Neutrophil (primary cell): ENCODE measurements at regions not wholly inside any gene's neighbourhood (a gene's known extent, or its start where the extent isn't known, plus 50 kb on each side); places are given as distances from the start of the nearest gene placed in this dataset.
"Not testable (repeated sequence)": the region's sequence is repeated elsewhere in the genome, so short reads cannot be mapped to it uniquely, and the experiment has no call there.

Experiments used
- H3K27ac ChIP-seq: fragments of 200-600 bp; sonication (generic); 2 replicates; pipeline ENCODE4 v1.5.1; 2016; ENCODE audit warnings: mild to moderate bottlenecking, moderate library complexity
- H3K27me3 ChIP-seq: fragments of 200-600 bp; sonication (generic); 2 replicates; pipeline ENCODE4 v1.6.0; 2016; ENCODE audit warnings: mild to moderate bottlenecking
- H3K36me3 ChIP-seq: fragments of 200-600 bp; sonication (generic); 2 replicates; pipeline ENCODE4 v1.5.1; 2017
- H3K4me1 ChIP-seq, 2 experiments: fragments of 200-600 bp in 1 of 2; sonication (generic) in 1 of 2; 1 replicate in 1 of 2; 2 replicates in 1 of 2; pipeline versions ENCODE4 v1.5.1 to v1.6.1; 2013 to 2016; ENCODE audit warnings: low read depth in 1 of 2, low read length in 1 of 2, mild to moderate bottlenecking in 1 of 2, moderate library complexity in 1 of 2; ENCODE audit not compliant: control insufficient read depth in 1 of 2, insufficient read depth in 1 of 2
- H3K4me3 ChIP-seq, 2 experiments: fragments of 200-600 bp in 1 of 2; sonication (generic) in 1 of 2; 1 replicate in 1 of 2; 2 replicates in 1 of 2; pipeline ENCODE4 v1.5.1; 2013 to 2016; ENCODE audit warnings: low read depth in 1 of 2, low read length in 1 of 2, mild to moderate bottlenecking in 1 of 2, moderate library complexity in 1 of 2
- H3K9me3 ChIP-seq: fragments of 200-600 bp; sonication (generic); 2 replicates; pipeline ENCODE4 v1.5.1; 2016
- TF ChIP-seq, protein P1 (sequence below): fragments of 200-600 bp; sonication (generic); IDR thresholded peaks from 2 replicates; pipeline ENCODE4 v1.5.1; 2016; ENCODE audit warnings: antibody characterized with exemption

DNA sequence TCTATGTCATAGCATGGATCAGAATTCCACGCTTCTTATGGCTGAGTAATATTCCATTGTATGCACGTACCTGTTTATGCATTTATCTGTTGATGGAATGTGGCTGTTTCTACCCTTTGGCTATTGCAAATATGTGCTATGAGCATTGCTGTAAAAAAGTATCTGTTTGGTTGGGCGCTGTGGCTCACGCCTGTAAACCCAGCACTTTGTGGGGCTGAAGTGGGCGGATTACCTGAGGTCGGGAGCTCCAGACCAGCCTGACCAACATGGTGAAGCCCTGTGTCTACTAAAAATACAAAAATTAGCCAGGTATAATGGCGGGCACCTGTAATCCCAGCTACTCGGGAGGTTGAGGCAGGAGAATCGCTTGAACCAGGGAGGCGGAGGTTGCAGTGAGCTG is 182.4 kb downstream of the BCAS1 start:
- Histone ChIP-seq H3K36me3 (no peaks in the 10 kb centered on the region), H3K4me3 (no peak overlapping the region)
- TF ChIP-seq, protein P1, sequence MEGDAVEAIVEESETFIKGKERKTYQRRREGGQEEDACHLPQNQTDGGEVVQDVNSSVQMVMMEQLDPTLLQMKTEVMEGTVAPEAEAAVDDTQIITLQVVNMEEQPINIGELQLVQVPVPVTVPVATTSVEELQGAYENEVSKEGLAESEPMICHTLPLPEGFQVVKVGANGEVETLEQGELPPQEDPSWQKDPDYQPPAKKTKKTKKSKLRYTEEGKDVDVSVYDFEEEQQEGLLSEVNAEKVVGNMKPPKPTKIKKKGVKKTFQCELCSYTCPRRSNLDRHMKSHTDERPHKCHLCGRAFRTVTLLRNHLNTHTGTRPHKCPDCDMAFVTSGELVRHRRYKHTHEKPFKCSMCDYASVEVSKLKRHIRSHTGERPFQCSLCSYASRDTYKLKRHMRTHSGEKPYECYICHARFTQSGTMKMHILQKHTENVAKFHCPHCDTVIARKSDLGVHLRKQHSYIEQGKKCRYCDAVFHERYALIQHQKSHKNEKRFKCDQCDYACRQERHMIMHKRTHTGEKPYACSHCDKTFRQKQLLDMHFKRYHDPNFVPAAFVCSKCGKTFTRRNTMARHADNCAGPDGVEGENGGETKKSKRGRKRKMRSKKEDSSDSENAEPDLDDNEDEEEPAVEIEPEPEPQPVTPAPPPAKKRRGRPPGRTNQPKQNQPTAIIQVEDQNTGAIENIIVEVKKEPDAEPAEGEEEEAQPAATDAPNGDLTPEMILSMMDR, result no peak

DNA sequence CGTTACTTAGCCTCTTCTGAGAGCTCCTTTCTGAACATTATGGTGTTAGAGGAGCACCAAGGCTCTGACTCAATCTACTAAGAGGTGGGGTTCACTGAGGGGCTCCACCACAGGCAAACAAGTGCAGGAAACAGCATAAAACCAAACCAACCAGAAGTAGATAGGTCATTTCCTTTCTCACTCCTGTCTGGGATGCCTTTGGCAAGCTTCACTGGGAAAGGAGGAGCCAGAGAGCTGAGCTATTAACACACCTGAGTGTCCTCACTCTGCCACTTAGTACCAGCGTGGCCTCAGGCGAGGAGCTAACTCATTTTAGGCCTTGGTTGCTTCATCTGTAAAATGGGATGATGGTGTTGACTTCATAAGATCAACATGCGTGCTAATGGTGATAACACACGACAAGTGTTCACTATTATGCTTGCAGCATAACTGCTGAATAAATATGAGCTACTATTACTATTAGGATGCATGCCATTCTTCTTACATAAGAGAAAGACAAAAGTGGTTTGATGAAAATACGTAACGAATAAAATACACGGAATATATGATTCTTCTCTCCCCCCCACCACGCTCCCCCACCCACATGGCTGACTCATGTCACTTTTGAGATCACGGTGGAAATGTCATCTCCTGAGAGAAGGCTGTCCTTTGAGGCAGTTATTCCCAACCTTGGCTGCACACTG is 185.4 kb downstream of the BCAS1 start:
- no peaks in the 10 kb centered on the region for H3K4me1 ChIP-seq
- H3K27ac ChIP-seq, result no peak overlapping the region
- no peak overlapping the region for H3K4me3 ChIP-seq
- TF ChIP-seq, protein P1, result no peak
- H3K27me3 ChIP-seq, result no peaks in the 10 kb centered on the region
- no peaks in the 10 kb centered on the region for H3K9me3 ChIP-seq
- no peaks in the 10 kb centered on the region for H3K36me3 ChIP-seq

More for the DNA sequence above, 182.4 kb downstream of the BCAS1 start:
- peaks cover 12 to 14% of the 10 kb centered on the region in 2 experiments for H3K4me1 ChIP-seq
- no peaks in the 10 kb centered on the region for H3K9me3 ChIP-seq
- H3K27me3 ChIP-seq, result no peaks in the 10 kb centered on the region
- no peak overlapping the region for H3K27ac ChIP-seq

DNA sequence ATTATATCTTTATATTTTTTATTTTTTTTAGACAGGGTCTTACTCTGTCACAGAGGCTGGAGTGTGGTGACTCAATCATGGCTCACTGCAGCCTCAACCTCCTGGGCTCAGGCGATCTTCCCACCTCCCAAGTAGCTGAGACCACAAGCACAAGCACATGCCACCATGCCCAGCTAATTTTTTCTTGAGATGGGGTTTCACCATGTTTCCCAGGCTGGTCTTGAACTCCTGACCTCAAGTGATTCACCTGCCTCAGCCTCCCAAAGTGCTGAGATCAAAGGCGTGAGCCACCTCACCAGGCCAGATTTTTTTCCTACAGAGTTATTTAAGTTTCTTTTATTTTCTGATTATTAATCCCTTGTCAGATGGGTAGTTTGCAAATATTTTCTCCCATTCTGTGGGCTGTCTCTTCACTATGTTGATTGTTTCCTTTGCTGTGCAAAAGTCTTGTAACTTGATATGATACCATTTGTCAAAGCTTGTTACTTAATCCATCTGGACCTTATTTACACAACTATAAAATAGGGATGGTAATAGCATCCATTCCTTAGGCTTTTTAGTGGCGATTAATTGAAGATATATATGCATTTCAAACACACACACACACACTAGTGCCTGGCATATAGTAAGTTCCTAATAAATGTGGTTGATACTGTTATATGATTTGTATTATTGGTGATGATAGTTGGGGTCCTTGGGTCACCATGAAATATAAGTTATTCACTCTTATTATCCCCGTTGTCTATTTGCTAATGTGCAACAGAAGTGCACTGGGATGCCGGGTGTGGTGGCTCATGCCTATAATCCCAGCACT is 187.1 kb downstream of the BCAS1 start:
- TF ChIP-seq, protein P1, result no peak
- Histone ChIP-seq H3K4me1 (no peaks in the 10 kb centered on the region), H3K9me3 (no peaks in the 10 kb centered on the region), H3K36me3 (no peaks in the 10 kb centered on the region), H3K27me3 (no peaks in the 10 kb centered on the region), H3K27ac (no peak overlapping the region), H3K4me3 (no peak overlapping the region)

DNA sequence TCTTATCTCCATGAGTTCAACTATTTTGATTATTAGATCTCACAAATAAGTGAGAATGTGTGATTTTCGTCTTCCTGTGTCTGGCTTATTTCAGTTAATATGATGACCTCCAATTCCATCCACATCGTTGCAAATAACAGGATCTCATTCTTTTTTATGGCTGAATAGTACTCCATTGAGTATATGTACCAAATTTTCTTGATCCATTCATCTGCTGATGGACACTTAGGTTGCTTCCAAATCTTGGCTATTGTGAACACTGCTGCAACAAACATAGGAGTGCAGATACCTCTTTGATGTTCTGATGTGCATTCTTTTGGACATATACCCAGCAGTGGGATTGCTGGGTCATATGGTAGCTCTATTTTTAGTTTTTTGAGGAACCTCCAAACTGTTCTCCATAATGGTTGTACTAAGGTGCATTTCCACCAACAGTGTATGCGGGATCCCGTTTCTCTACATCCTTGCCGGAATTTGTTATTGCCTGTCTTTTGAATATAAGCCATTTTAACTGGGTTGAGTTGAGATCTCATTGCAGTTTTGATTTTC is 187.9 kb downstream of the BCAS1 start:
- H3K4me3 ChIP-seq, H3K27ac ChIP-seq, H3K27me3 ChIP-seq, H3K4me1 ChIP-seq, H3K9me3 ChIP-seq, H3K36me3 ChIP-seq: not testable (repeated sequence)

DNA sequence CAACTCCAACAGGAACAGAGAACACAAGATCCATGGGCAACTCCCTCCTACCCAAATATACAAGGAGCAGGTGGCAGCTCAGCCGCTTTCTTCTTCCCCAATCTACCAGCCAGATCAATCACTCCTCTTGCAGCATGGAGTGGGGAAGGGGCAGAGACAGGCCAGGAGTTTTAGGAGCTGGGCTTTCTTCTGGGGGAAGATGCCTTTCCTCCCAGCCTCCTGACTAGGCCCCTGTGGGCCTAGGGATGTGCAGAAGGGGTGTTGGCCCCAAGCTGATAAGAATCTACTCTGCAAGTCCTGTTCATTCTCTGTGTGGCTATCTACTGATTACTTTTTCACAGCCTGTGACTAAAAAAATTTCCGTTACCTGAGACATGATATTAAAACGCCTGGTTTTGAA is 189.0 kb downstream of the BCAS1 start:
- Histone ChIP-seq H3K27ac (no peak overlapping the region), H3K4me1 (peaks cover 5 to 7% of the 10 kb centered on the region in 2 experiments), H3K9me3 (no peaks in the 10 kb centered on the region), H3K4me3 (no peak overlapping the region), H3K36me3 (no peaks in the 10 kb centered on the region), H3K27me3 (no peaks in the 10 kb centered on the region)
- TF ChIP-seq, protein P1, result no peak
